GM21786 (cell line): ENCODE measurements at regions not wholly inside any gene's neighbourhood (a gene's known extent, or its start where the extent isn't known, plus 50 kb on each side); places are given as distances from the start of the nearest gene placed in this dataset.

ENCODE experiments used
- ATAC-seq: cut with Tn5 transposase; IDR thresholded peaks from one replicate; pipeline ENCODE4 v1.9.1; 2021; ENCODE audit not compliant: unreplicated experiment

GRCh38 chr5:125041798-125042197 lies 295.4 kb upstream of the ZNF608 start:
- ATAC-seq: no peak

- ATAC-seq: no peak
Measured at GRCh38 chr5:125042261-125042890, 295.9 kb upstream of the ZNF608 start.

GRCh38 chr5:125043781-125044391 lies 297.4 kb upstream of the ZNF608 start:
- ATAC-seq: no peak

GRCh38 chr5:125044491-125045282 lies 298.2 kb upstream of the ZNF608 start:
- no peak for ATAC-seq

- ATAC-seq: no peak
Measured at GRCh38 chr5:125045646-125046045, 299.2 kb upstream of the ZNF608 start.

- ATAC-seq: no peak
Measured at GRCh38 chr5:125046838-125047237, 300.4 kb upstream of the ZNF608 start.

- ATAC-seq: no peak
Measured at GRCh38 chr5:125047871-125048270, 301.4 kb upstream of the ZNF608 start.

- no peak for ATAC-seq
Measured at GRCh38 chr5:125049721-125050702, 303.6 kb upstream of the ZNF608 start.

GRCh38 chr5:125050926-125051325 lies 304.5 kb upstream of the ZNF608 start:
- no peak for ATAC-seq

- no peak for ATAC-seq
Measured at GRCh38 chr5:125052584-125052983, 306.1 kb upstream of the ZNF608 start.

GRCh38 chr5:125053179-125053578 lies 306.7 kb upstream of the ZNF608 start:
- no peak for ATAC-seq

- ATAC-seq: no peak
Measured at GRCh38 chr5:125054146-125054545, 307.7 kb upstream of the ZNF608 start.

GRCh38 chr5:125056671-125057485 lies 310.4 kb upstream of the ZNF608 start:
- ATAC-seq: no peak

GRCh38 chr5:125057912-125058826 lies 311.7 kb upstream of the ZNF608 start:
- no peak for ATAC-seq

- no peak for ATAC-seq
Measured at GRCh38 chr5:125059255-125060002, 313.0 kb upstream of the ZNF608 start.

GRCh38 chr5:125061726-125062125 lies 315.3 kb upstream of the ZNF608 start:
- no peak for ATAC-seq

GRCh38 chr5:125064621-125065438 lies 318.4 kb upstream of the ZNF608 start:
- no peak for ATAC-seq

GRCh38 chr5:125065741-125066140 lies 319.3 kb upstream of the ZNF608 start:
- ATAC-seq: no peak
